Brain microvascular endothelial cell (primary cell): ENCODE measurements at regions not wholly inside any gene's neighbourhood (a gene's known extent, or its start where the extent isn't known, plus 50 kb on each side); places are given as distances from the start of the nearest gene placed in this dataset.
"Not testable (repeated sequence)": the region's sequence is repeated elsewhere in the genome, so short reads cannot be mapped to it uniquely, and the experiment has no call there.

Experiments used
- DNase-seq: peaks from one replicate; pipeline ENCODE4 v3.0.0-alpha.2; 2020
- H3K27ac ChIP-seq: fragments of 250-450 bp; sonication (Bioruptor Pico); 2 replicates; pipeline ENCODE4 v1.5.1; 2020; ENCODE audit warnings: mild to moderate bottlenecking, moderate library complexity
- H3K27me3 ChIP-seq: fragments of 250-450 bp; sonication (Bioruptor Pico); replicated peaks from 2 replicates; pipeline ENCODE4 v1.5.1; 2020; ENCODE audit warnings: mild to moderate bottlenecking
- H3K36me3 ChIP-seq: fragments of 250-450 bp; sonication (Bioruptor Pico); replicated peaks from 2 replicates; pipeline ENCODE4 v1.5.1; 2020; ENCODE audit warnings: mild to moderate bottlenecking
- H3K4me3 ChIP-seq: 2 replicates; pipeline ENCODE4 v1.5.1; 2011; ENCODE audit warnings: low read depth, mild to moderate bottlenecking, control low read depth, low read length, moderate library complexity
- CTCF ChIP-seq: IDR thresholded peaks from 2 replicates; pipeline ENCODE4 v1.5.1; 2011; ENCODE audit warnings: low read depth, mild to moderate bottlenecking, moderate library complexity, low read length, control low read depth, inconsistent platforms; ENCODE audit errors: missing control alignments
- in situ Hi-C: cut with HindIII; loops from 2 replicates; pipeline ENCODE4 v1.10.0; 2017; ENCODE audit warnings: low sequenced_read_pairs, low pct_ligation_motif_present

- no peak overlapping the region for H3K27ac ChIP-seq
- no peak for TF ChIP-seq CTCF
- no peak overlapping the region for H3K4me3 ChIP-seq
- no peaks in the 10 kb centered on the region for H3K27me3 ChIP-seq
- in situ Hi-C loops = no loop called here
- DNase-seq = no peak
- H3K36me3 ChIP-seq = no peaks in the 10 kb centered on the region
Measured at GRCh38 chr13:65719831-65720230, 1510.3 kb downstream of the PCDH9 start.

- Histone ChIP-seq H3K27me3 (no peaks in the 10 kb centered on the region), H3K36me3 (no peaks in the 10 kb centered on the region), H3K4me3 (no peak overlapping the region), H3K27ac (no peak overlapping the region)
- in situ Hi-C loops = no loop called here
- DNase-seq = no peak
- no peak for TF ChIP-seq CTCF
Measured at GRCh38 chr13:65710514-65710913, 1519.6 kb downstream of the PCDH9 start.

- no peaks in the 10 kb centered on the region for H3K27me3 ChIP-seq
- TF ChIP-seq CTCF = no peak
- in situ Hi-C loops = no loop called here
Measured at GRCh38 chr13:65697843-65698242, 1532.3 kb downstream of the PCDH9 start.

GRCh38 chr13:65679240-65679639 lies 1550.9 kb downstream of the PCDH9 start:
- DNase-seq = peak; percentile 69
- Histone ChIP-seq H3K27me3 (no peaks in the 10 kb centered on the region), H3K27ac (no peak overlapping the region), H3K4me3 (no peak overlapping the region), H3K36me3 (no peaks in the 10 kb centered on the region)
- TF ChIP-seq CTCF = no peak
- in situ Hi-C loops = no loop called here

More at GRCh38 chr13:65697843-65698242, 1532.3 kb downstream of the PCDH9 start:
- Histone ChIP-seq H3K4me3 (no peak overlapping the region), H3K27ac (no peak overlapping the region), H3K36me3 (no peaks in the 10 kb centered on the region)
- DNase-seq = no peak

- TF ChIP-seq CTCF = peak; percentile 18
- Histone ChIP-seq H3K27me3 (no peaks in the 10 kb centered on the region), H3K4me3 (no peak overlapping the region), H3K27ac (no peak overlapping the region), H3K36me3 (no peaks in the 10 kb centered on the region)
- no peak for DNase-seq
- in situ Hi-C loops = no loop called here
Measured at GRCh38 chr13:65677906-65678305, 1552.2 kb downstream of the PCDH9 start.

- DNase-seq, H3K4me3 ChIP-seq, H3K36me3 ChIP-seq, H3K27ac ChIP-seq, in situ Hi-C loops, H3K27me3 ChIP-seq: not testable (repeated sequence)
Measured at GRCh38 chr13:65675383-65675782, 1554.8 kb downstream of the PCDH9 start.
